HG02840 (cell line): ENCODE measurements at regions not wholly inside any gene's neighbourhood (a gene's known extent, or its start where the extent isn't known, plus 50 kb on each side); places are given as distances from the start of the nearest gene placed in this dataset.
A peak's percentile ranks its signal among the peaks of the same experiment; 100 is the strongest.

ENCODE experiments used
- ATAC-seq: cut with Tn5 transposase; IDR thresholded peaks from one replicate; pipeline ENCODE4 v1.9.1; 2021; ENCODE audit warnings: mild to moderate bottlenecking, moderate library complexity, moderate number of reproducible peaks; ENCODE audit not compliant: unreplicated experiment, low FRiP score

DNA sequence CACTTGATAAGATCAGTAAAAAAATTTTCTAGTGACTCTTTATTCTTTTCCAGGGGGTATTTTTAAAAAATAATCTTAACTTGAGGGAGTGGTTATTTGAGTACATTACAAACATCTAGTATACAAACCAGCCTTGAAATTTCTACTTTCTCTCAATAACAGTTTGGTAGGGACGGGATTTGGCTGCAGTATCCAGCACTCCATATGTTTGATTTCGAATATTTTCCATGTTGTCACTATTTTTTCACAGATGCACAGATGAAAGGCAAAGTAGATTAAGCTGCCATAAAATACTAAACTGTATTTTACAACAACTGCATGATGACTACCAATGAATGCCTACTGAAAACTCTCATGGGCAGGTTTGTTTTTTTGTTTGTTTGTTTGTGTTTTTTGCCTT, 225.0 kb downstream of the COX7B2 start:
- ATAC-seq = no peak

DNA sequence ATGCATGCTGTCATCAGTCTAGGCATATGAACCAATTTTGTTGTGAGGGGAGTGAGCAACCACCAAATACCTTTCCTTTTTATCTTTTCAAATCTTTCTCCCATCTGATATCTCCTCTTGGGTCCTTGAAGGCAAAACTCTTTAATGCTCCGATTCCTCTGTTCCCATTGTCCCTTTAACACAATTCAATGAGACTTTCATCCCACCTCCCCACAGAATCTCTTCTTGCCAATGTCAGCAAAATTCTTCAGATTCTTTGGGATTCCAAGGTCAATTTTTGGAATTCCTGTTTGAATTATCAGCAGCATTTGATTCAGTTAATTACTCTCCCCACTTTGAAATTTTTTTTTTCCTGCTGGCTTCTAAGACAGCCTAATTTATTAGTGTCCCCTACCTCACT, 232.7 kb downstream of the COX7B2 start:
- ATAC-seq = no peak

DNA sequence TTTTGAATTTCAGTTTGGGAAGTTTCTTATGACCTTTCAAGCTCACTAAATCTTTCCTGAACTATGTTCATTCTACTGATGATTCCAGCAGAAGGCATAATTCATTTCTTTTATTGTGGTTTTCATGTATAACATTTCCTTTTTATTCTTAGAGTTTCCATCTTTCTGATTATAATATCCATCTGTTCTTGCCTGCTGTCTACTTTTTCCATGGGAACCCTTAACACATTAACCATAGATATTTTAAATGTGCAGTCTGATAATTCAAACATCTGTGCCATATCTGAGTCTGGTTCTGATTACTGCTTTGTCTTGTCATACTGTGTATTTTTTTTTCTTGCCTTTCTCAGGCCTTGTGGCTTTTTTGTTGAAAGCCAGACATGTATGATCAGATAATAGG, 234.7 kb downstream of the COX7B2 start:
- no peak for ATAC-seq

DNA sequence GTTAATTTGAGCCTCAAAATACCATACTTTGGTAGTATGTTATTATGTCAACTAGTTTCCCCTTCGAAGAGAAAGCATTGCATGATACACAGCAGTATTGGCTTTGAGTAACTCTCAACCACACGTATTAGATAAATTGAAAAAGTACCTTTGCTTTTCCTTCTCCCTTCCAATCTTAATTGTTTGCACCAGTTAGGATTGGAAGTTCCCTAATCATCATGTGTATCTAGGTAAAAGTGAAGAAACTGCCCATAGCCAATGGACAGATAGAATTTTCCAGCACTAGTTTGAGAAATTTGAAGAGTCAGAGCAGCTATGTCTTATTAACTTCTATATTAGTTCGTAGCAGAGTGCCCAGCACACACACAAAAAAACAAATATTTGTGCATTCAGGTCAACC, 241.3 kb downstream of the COX7B2 start:
- ATAC-seq = no peak

DNA sequence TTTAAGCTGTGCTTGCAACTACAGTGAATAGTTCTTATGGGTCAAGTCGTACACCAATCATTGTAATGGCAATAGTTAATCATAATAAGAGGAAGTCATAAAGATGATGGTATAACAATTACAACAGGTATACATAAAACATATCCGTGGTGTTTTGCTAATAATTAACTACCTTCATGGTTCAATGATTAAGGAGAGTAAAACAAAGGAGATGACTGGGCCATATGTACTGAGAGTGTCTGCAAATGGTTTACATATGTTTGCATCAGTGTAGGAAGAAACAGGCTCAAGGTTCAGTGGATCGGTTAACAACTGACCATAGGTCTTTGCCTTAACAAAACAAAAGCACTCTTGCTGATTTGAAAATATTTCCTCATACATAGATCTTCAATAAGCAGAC, 253.0 kb downstream of the COX7B2 start:
- no peak for ATAC-seq

DNA sequence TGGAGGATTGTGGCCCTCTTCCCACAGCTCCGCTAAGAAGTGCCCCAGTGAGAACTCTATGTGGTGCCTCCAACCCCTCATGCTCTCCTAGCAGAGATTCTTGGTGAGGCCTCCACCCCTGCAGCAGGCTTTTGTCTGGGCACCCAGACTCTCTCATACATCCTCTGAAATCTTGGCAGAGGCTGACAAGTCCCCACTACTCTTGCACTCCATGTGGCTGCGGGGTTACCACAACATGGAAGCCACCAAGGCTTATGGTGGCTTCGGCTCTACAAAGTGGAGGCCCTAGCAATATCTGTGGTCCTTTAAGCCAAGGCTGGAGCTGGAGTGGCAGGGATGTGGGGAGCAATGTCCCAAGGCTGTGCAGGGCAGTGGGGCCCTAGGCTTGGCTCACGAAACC, 255.2 kb downstream of the COX7B2 start:
- no peak for ATAC-seq

DNA sequence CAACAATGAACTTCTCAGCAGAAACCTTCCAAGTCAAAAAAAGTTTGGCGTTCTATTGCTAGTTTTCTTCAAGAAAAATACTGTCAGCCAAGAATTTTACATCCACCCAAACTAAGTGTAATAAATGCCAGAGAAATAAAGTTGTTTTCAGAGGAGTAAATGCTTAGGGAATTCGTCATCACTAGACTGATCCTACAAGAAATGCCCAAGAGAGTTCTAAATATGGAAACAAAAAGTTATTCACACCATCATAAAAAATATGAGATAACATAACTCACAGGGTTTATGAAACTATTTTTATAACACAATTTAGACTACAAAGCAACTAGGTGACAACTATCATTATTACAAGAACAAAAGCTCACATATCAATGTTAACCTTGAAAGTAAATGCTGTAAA, 259.5 kb upstream of the GABRA2 start:
- ATAC-seq = no peak

DNA sequence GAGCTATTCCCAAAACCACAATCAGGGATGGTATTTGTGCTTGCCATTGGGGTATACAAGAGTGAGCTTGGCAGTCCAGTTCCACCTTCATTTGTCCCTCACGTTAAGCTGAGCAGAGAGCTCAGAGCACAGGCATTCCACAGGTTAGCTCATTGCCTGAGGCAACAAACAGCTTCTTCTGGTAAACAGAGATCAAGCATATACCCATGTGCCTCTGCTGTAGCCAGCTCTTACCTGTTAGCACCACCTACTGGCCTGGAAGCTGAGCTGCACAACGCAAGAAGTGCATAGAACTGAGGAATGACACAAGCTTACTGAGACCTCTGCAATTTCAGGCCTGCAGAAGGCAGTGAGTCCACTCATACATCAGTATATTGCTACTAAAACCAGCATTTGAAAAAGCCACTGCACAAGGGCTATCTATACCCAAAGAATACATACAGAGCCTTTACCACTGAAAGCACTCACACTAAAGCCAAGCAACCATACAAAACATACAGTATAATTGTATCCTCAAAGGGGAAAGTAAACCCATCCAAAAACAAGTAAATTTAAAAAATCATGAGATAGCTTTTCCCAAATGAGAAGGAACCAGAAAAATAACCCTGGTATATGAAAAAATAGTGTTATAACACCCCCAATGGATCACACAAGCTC, 258.3 kb upstream of the GABRA2 start:
- ATAC-seq = peak; percentile 94

DNA sequence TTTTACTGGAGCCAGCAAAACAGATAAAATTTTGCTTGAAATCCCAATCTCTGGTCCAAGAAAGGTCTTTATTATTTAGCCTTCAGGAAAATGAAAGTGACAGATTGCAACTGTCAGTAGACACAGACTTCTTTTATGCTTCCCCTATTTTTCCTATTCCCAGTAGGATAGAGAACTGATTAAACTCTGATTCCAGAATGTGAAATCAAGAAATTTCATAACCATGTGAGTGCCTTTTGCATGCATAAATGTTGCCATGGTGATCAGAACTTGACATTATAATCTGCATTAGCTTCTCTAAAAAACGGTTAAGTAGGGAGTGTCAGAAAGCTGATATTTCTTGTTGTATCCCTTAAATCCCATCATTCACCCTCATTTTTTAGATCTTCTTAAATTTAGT, 255.2 kb upstream of the GABRA2 start:
- no peak for ATAC-seq
